Mucosa of stomach (tissue), 1 donor: ENCODE measurements at regions not wholly inside any gene's neighbourhood (a gene's known extent, or its start where the extent isn't known, plus 50 kb on each side); places are given as distances from the start of the nearest gene placed in this dataset.

ENCODE experiments used
- H3K27me3 ChIP-seq: one replicate; pipeline ENCODE4 v1.7.0; 2013; ENCODE audit warnings: mild to moderate bottlenecking, low read length; ENCODE audit not compliant: control insufficient read depth, insufficient read depth
- H3K36me3 ChIP-seq: one replicate; pipeline ENCODE4 v1.7.0; 2013; ENCODE audit warnings: low read length; ENCODE audit not compliant: control insufficient read depth, insufficient read depth
- H3K4me1 ChIP-seq: one replicate; pipeline ENCODE4 v1.7.0; 2013; ENCODE audit warnings: mild to moderate bottlenecking, low read length; ENCODE audit not compliant: control insufficient read depth, insufficient read depth
- H3K4me3 ChIP-seq: one replicate; pipeline ENCODE4 v1.7.0; 2013; ENCODE audit warnings: low read length
- H3K9ac ChIP-seq: one replicate; pipeline ENCODE4 v1.7.0; 2013; ENCODE audit warnings: mild to moderate bottlenecking, low read length, moderate library complexity
- H3K9me3 ChIP-seq: one replicate; pipeline ENCODE4 v1.7.0; 2013; ENCODE audit warnings: mild to moderate bottlenecking, low read length, moderate library complexity; ENCODE audit not compliant: control insufficient read depth
- donor health status: Pancreatic carcinoma.

- Histone ChIP-seq H3K9ac (peak overlapping the region; percentile 3), H3K36me3 (no peaks in the 10 kb centered on the region), H3K9me3 (no peaks in the 10 kb centered on the region), H3K27me3 (no peaks in the 10 kb centered on the region), H3K4me1 (peaks cover 34% of the 10 kb centered on the region), H3K4me3 (no peak overlapping the region)
These were observed 175.7 kb upstream of the GSE1 start for GRCh38 chr16:85437166-85438052.

- Histone ChIP-seq H3K27me3 (no peaks in the 10 kb centered on the region), H3K4me3 (no peak overlapping the region), H3K9ac (no peak overlapping the region), H3K9me3 (no peaks in the 10 kb centered on the region), H3K36me3 (no peaks in the 10 kb centered on the region), H3K4me1 (peaks cover 34% of the 10 kb centered on the region)
These were observed 174.0 kb upstream of the GSE1 start for GRCh38 chr16:85438981-85439685.

- H3K36me3 ChIP-seq = no peaks in the 10 kb centered on the region
- no peak overlapping the region for H3K9ac ChIP-seq
- H3K4me3 ChIP-seq = no peak overlapping the region
- peaks cover 49% of the 10 kb centered on the region for H3K4me1 ChIP-seq
- no peaks in the 10 kb centered on the region for H3K27me3 ChIP-seq
- H3K9me3 ChIP-seq = no peaks in the 10 kb centered on the region
These were observed 172.4 kb upstream of the GSE1 start for GRCh38 chr16:85440744-85441143.

- Histone ChIP-seq H3K9me3 (no peaks in the 10 kb centered on the region), H3K4me3 (no peak overlapping the region), H3K27me3 (no peaks in the 10 kb centered on the region), H3K36me3 (no peaks in the 10 kb centered on the region), H3K9ac (no peak overlapping the region), H3K4me1 (peaks cover 48% of the 10 kb centered on the region)
These were observed 171.8 kb upstream of the GSE1 start for GRCh38 chr16:85441189-85441889.

- no peaks in the 10 kb centered on the region for H3K27me3 ChIP-seq
- H3K9me3 ChIP-seq = no peaks in the 10 kb centered on the region
- no peak overlapping the region for H3K4me3 ChIP-seq
- no peak overlapping the region for H3K9ac ChIP-seq
- H3K4me1 ChIP-seq = peaks cover 45% of the 10 kb centered on the region
- no peaks in the 10 kb centered on the region for H3K36me3 ChIP-seq
These were observed 171.0 kb upstream of the GSE1 start for GRCh38 chr16:85441890-85442670.

GRCh38 chr16:85443116-85443515 is 170.0 kb upstream of the GSE1 start:
- no peak overlapping the region for H3K9ac ChIP-seq
- H3K27me3 ChIP-seq = peaks cover 5% of the 10 kb centered on the region
- H3K4me3 ChIP-seq = no peak overlapping the region
- H3K4me1 ChIP-seq = peaks cover 37% of the 10 kb centered on the region
- no peaks in the 10 kb centered on the region for H3K36me3 ChIP-seq
- no peaks in the 10 kb centered on the region for H3K9me3 ChIP-seq

GRCh38 chr16:85443531-85443930 is 169.6 kb upstream of the GSE1 start:
- no peaks in the 10 kb centered on the region for H3K9me3 ChIP-seq
- no peak overlapping the region for H3K4me3 ChIP-seq
- peaks cover 7% of the 10 kb centered on the region for H3K27me3 ChIP-seq
- H3K9ac ChIP-seq = no peak overlapping the region
- no peaks in the 10 kb centered on the region for H3K36me3 ChIP-seq
- peaks cover 37% of the 10 kb centered on the region for H3K4me1 ChIP-seq

GRCh38 chr16:85445064-85445778 is 167.9 kb upstream of the GSE1 start:
- Histone ChIP-seq H3K27me3 (peaks cover 9% of the 10 kb centered on the region), H3K9me3 (no peaks in the 10 kb centered on the region), H3K4me1 (peaks cover 43% of the 10 kb centered on the region), H3K4me3 (no peak overlapping the region), H3K36me3 (no peaks in the 10 kb centered on the region), H3K9ac (peak overlapping the region; percentile 15)

GRCh38 chr16:85445779-85446222 is 167.3 kb upstream of the GSE1 start:
- Histone ChIP-seq H3K27me3 (peaks cover 9% of the 10 kb centered on the region), H3K4me3 (no peak overlapping the region), H3K9me3 (no peaks in the 10 kb centered on the region), H3K4me1 (peaks cover 43% of the 10 kb centered on the region), H3K36me3 (no peaks in the 10 kb centered on the region), H3K9ac (no peak overlapping the region)

GRCh38 chr16:85446951-85447692 is 166.0 kb upstream of the GSE1 start:
- Histone ChIP-seq H3K4me1 (peaks cover 43% of the 10 kb centered on the region), H3K9me3 (no peaks in the 10 kb centered on the region), H3K27me3 (peaks cover 9% of the 10 kb centered on the region), H3K9ac (no peak overlapping the region), H3K36me3 (no peaks in the 10 kb centered on the region), H3K4me3 (no peak overlapping the region)
